GM21825 (cell line): ENCODE measurements at regions not wholly inside any gene's neighbourhood (a gene's known extent, or its start where the extent isn't known, plus 50 kb on each side); places are given as distances from the start of the nearest gene placed in this dataset.
A peak's percentile ranks its signal among the peaks of the same experiment; 100 is the strongest.
"Not testable (repeated sequence)": the region's sequence is repeated elsewhere in the genome, so short reads cannot be mapped to it uniquely, and the experiment has no call there.

Experiments
- ATAC-seq: cut with Tn5 transposase; IDR thresholded peaks from one replicate; pipeline ENCODE4 v1.9.1; 2021; ENCODE audit warnings: mild to moderate bottlenecking, moderate library complexity; ENCODE audit not compliant: unreplicated experiment

DNA sequence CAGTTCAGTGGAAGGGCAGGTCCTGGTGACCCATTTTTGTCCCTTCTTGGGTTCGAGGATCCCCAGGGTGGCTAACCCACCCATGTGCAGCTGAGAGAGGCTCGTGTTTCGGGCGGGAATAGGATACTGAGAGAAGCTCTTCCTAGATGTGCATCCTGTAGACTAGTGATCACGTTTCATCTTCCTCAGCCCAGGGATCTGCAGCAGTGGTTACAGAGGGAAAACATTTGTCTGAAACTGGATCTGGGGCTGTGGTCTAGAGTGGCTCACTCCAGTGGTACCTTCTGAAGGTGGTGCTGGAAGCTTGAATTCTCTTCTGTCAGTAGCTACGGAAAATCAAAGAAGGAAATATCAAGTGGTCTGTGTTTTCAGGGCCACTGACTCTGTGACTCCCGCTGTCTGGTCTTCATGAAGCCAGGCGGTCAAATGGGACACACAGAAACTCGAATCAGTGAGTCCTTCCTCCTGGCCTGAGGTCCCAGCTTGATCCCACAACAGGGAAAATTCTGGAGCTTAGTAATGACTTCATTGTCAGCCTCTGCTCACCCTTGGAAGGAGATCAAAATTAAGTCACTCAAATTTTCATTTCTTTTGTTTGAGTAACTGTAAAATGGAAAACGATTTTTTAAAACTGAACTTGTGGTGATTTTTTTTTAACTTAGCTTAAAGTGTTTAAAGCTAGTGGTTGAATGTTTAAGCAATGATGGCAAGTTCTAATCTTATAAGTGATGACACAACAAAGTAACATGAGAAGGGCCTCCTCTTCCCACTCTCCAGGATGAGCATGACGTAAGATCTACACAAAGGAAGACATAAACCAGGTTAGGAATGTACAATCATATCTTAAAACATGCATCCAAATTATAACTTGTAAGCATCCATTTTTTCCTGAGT is 469.3 kb upstream of the KLF6 start:
- ATAC-seq: no peak

GRCh38 chr10:4252701-4253100 is 467.7 kb upstream of the KLF6 start:
- ATAC-seq: no peak

- ATAC-seq: peak; percentile 71
Observed at GRCh38 chr10:4250587-4250887, 465.5 kb upstream of the KLF6 start.

DNA sequence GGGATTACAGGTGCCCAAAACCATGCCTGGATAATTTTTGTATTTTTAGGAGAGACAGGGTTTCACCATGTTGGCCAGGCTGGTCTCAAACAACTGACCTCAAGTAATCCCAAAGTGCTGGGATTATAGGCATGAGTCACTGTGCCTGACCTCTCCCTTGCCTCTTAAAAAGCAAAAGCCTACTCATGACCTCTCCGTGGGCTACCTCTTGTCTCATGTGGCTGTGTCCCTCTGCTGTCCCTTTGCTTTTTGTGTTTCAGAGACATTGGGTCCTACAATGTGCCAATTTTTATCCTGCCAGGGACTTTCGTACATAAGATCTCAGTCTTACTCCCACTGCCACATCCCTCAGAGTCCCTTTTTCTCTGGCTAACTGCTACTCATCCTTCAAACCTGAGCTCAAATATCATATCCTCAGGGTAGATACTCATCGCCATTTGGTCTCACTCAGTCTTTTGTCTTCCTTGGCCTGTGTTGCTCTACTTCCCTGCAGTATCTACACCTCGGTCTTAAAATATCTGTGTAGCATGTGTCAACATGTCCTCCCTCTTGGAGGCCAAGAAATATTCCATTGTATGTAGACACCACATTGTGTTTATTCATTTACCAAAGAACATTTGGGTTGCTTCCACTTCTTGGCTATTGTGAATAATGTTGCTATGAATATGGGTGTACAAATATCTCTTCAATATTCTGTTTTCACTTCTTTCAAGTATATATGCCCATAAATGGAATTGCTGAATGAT is 465.0 kb upstream of the KLF6 start:
- no peak for ATAC-seq

DNA sequence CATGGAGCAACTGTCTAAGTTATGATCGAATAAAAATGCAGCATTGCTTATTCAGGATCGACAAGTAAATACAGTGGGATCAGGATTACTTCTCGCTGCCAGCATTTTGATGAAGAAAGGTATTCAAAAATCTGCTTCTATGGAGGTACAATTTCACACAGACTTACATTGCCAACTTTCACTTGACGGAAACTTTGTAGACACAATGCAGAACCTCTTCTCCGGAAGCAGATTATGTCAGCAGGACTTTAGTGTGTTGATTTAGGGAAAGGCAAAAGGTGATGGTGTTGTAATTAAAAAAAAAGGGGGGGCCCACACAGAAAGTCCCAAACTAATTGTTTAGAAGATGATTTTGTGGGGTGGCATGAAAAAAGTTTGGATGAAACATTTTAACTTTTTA is 462.4 kb upstream of the KLF6 start:
- no peak for ATAC-seq

DNA sequence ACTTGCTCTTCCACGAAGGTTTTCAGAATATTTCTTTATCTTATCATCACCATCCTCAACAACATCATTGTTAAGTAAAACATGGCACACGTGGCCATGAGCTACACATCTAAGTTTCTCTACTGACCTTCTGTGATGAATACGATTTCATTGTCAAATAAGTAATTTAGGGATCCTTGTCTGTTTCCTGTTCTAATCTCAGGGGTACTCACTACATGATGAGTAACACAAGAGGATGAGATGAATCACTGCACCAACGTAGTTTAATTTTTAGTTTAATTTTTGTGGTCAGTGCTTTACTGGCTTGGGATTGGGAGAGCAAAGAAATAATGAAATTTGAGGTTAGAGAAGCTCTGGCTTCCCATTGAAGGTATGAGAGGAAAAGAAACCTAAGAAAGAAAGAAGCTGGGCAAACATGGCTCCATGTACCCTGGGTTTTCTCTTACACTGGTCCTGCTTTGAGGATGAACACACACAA is 461.9 kb upstream of the KLF6 start:
- ATAC-seq: no peak

- ATAC-seq: no peak
Observed at GRCh38 chr10:4243651-4244050, 458.6 kb upstream of the KLF6 start.

GRCh38 chr10:4243169-4243568 is 458.2 kb upstream of the KLF6 start:
- no peak for ATAC-seq

- ATAC-seq: no peak
Observed at GRCh38 chr10:4242561-4243035, 457.6 kb upstream of the KLF6 start.

- ATAC-seq: no peak
Observed at GRCh38 chr10:4241724-4242345, 456.8 kb upstream of the KLF6 start.

- ATAC-seq: no peak
Observed at GRCh38 chr10:4240608-4241197, 455.7 kb upstream of the KLF6 start.

GRCh38 chr10:4239186-4239585 is 454.2 kb upstream of the KLF6 start:
- ATAC-seq: no peak

DNA sequence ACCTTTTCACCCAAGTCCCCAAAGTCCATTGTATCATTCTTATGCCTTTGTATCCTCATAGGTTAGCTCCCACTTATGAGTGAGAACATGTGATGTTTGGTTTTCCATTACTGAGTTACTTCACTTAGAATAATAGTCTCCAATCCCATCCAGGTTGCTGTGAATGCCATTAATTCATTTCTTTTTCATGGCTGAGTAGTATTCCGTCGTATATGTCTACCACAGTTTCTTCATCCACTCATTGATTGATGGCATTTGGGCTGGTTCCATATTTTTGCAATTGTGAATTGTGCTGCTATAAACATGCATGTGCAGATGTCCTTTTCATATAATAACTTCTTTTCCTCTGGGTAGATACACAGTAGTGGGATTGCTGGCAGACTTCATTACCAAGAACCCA is 451.9 kb upstream of the KLF6 start:
- not testable (repeated sequence) for ATAC-seq

DNA sequence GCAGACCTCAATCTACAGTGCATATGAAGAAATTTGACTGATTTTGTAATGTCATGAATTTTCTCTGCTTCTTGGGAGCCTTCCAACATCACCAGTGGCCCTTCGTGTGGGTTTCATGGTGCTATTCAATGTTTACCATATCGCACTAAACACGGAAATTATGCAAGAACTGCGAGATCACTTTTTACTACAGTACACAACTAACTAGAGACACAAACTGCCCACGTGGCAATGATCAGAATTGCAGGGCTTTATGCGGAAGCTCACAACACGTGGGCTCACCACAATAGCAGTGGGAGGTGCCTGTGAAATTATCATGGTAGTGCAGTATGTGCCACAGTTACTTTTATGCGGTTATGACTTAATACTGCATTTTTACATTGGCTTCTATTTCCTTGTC is 449.7 kb upstream of the KLF6 start:
- no peak for ATAC-seq

DNA sequence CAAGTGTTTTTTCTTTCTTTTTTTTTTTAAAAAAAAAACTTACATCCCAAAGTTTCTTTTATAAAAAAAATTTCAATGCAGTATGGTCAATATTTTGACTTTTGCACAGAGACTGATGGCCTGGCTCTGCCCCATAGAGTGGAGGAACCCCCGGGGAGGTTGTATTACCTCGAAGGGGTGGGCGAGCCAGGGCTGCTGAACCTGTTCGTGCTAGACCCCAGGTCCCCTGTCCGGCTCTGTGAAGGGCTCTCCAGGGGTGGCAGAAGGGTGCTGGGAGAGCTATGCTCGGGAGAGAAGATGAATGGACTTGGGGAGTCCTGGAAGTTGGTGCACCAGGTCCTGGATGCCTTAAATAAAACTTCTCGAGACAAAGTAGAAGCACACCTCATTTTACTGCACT is 446.4 kb upstream of the KLF6 start:
- no peak for ATAC-seq

DNA sequence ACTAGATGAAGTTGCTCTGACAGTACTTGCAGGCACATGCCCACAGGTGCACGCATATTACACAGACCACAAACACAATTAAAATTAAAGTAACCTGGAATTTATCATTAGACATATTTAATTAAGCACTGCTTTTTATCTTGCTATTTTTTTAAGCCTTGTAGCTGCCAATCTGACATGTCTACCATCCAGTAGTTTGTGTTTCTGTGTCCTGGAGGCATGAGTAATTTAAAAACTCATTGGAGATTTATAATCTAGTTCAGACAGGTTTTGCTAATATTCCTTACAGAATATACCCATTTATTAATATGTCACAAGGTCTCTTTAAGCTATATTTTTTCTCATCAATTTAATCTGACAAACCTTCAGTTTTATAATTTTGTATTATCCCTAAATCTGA is 445.0 kb upstream of the KLF6 start:
- no peak for ATAC-seq

GRCh38 chr10:4229106-4229505 is 444.1 kb upstream of the KLF6 start:
- ATAC-seq: no peak

- ATAC-seq: no peak
Observed at GRCh38 chr10:4227586-4227985, 442.6 kb upstream of the KLF6 start.

GRCh38 chr10:4226941-4227540 is 442.0 kb upstream of the KLF6 start:
- no peak for ATAC-seq

- ATAC-seq: no peak
Observed at GRCh38 chr10:4224178-4224577, 439.2 kb upstream of the KLF6 start.

DNA sequence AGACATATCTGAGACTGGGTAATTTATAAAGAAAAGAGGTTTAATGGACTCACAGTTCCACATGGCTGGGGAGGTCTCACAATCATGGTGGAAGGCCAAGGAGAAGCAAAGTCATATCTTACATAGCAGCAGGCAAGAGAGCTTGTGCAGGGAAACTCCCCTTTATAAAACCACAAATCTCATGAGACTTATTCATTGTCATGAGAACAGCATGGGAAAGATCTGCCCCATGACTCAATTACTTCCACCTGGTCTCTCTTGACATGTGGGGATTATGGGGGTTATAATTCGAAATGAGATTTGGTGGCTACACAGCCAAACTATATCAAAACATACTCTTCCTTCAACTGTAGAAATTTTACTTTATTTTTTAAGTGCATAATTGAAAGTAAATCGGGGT is 436.3 kb upstream of the KLF6 start:
- ATAC-seq: not testable (repeated sequence)
